GM19351 (cell line): ENCODE measurements at regions not wholly inside any gene's neighbourhood (a gene's known extent, or its start where the extent isn't known, plus 50 kb on each side); places are given as distances from the start of the nearest gene placed in this dataset.
"Not testable (repeated sequence)": the region's sequence is repeated elsewhere in the genome, so short reads cannot be mapped to it uniquely, and the experiment has no call there.

Experiments used
- ATAC-seq: cut with Tn5 transposase; IDR thresholded peaks from one replicate; pipeline ENCODE4 v1.9.1; 2021; ENCODE audit warnings: mild to moderate bottlenecking, moderate library complexity; ENCODE audit not compliant: unreplicated experiment

DNA sequence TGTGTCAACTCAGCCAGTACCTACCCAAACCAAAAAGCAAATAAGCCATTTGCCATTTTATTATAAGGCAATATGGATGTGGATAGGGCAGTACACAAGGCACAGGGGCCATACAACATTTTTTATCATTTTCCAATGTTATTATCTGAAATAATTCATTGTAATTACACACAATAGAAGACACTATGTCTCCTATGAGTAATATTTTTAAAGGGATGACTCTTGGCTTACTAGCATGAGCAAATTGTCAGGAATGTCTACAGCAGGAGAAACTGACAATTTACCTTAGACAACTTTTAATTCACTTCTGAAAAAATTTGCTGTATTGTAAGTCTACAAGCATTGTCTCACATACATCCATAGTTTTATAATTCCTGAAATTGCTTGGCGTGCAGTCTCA, 1193.9 kb upstream of the CELF4 start:
- ATAC-seq = no peak

DNA sequence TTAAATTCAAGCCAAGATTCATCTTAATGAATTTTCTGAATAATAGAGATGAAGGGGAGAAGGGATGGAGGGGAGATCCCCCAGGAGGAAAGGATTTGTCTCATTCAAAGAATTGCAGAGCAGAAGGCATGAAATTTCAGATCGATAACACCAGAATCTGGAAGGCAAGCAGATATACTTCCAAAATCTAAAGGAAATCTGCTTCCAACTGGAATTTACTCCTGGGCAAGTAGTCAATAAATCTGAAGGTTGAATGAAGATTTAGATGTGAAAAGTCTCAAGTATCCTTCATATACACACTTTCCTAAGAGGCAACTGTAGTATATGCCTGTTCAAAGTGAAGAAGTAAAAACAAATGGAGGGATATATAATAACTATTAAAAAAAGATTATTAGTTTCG, 1190.8 kb upstream of the CELF4 start:
- no peak for ATAC-seq

DNA sequence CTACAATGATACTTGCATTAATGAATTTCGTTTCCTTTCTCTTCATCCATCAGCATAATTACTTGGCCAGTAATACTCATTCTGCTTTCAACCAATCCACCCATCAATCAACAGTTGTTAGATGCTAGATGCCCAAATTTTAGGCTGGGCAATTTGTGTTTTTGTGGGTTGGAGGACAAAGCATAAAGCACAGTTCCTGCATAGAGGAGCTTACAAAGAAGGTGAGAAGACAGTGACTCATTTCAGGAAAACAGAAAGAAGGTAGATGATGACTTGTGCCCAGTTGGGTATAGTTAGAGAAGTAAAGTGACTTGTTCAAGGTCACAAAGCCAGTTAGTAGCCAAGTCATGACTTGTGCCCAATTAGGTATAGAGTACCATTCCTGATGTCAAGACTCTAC, 1186.8 kb upstream of the CELF4 start:
- ATAC-seq = peak; percentile 81

DNA sequence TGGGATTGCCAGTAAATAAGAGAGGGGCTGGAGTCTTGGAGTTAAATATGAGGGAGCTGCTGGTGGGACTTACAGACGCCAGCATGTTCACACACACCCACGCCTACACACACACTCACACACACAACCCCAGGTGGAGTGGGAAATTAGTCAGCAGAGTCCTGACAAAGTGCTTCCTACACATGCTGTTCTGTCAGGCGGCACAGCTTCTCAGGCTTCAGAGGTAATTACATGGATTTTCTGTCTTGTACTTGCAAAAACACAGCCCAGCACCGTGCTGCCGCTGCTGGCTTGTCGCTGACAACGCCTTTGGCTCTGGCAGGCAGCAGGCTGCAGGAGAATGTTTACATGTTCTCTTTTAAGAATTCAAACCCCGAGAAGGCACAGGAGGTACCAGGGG, 1186.3 kb upstream of the CELF4 start:
- ATAC-seq = peak; percentile 44

DNA sequence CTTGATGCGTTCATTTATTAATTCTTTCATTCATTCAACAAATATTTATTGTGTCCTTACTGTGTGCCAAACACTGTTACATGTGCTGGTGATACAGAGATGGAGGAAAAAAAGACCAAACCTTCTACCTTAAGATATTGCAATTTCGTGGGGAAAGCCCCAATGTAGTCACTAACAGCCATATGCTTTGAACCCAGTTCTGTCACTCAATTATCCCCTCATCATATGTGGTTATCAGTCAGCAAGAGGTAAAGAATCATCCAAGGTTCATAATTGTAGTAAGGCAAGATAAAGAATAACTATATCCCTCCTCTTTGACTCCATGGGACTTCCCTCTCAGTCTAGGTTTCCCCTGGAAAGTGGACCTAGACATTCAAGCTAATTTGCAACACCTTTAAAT, 1185.6 kb upstream of the CELF4 start:
- ATAC-seq = no peak

DNA sequence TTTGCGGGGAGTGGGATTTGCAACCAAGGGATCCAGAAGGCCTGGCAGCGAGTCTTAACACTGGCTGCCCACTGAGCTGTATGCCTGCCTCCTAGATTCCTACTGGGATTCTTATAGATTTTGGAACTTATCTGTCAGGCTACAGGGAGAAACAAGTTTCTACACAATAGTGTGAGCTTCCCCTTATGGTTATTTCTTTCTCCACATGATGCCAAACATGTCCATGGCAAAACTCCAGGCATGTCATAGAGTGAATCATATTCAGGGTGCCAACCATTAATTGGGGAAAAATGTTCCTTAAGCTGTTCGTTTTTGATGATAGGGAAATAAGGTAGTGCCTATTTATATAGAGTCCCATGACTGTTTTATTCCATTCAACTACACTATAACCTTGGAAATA, 1185.2 kb upstream of the CELF4 start:
- no peak for ATAC-seq

DNA sequence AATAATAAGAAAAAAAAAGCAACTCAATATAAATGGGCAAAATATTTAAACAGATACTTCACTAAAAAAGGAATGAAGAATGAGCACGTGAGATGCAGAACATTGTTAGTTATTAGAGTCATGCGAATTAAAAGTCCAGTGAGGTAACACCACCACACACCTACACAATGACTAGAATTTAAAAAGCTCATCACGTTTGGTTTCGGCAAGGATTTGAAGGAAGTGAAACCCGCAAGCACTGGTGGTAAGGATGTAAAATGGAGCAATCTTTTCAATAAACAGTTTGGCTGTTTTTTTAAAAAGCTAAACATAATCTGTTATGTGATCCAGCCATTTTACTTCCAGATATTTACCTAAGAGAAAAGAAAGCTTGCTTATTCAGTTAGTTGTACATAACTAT, 1181.6 kb upstream of the CELF4 start:
- peak; percentile 66 for ATAC-seq

DNA sequence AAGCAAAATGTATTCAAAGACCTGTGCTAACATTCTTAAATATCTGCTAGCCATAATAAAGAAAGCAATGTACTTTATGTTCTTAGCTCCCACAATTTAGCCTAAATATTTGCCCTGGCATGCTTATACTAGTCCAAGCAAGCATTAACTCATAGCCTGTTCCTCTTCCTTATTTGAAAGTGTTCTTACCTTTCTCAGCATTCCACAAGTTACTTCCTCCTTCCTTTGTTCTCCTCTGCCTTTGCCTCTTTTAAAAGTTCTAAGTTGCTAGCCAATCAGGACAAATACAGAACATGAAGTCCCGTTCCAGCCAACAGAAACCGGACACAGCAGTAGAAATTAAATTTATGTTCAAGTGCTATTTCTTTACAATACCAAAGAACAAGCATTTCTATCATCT, 1154.6 kb upstream of the CELF4 start:
- ATAC-seq = not testable (repeated sequence)

DNA sequence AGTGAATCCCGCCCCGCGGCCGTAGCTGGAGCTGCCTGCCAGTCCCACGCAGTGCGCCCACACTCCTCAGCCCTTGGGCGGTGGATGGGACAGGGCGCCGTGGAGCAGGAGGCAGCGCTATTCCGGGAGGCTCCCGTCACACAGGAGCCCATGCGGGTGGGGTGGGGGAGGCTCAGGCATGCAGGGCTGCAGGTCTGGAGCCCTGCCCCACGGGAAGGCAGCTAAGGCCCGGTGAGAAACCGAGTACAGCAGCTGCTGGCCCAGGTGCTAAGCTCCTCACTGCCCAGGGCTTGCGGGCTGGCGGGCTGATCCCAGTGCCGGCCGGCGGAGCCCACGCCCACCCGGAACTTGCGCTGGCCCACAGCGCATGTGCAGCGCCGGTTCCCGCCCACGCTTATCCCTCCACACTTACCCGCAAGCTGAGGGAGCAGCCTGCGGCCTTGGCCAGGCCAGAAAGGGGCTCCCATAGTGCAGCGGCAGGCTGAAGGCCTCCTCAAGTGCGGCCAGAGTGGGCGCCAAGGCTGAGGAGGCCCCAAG, 1152.8 kb upstream of the CELF4 start:
- no peak for ATAC-seq

DNA sequence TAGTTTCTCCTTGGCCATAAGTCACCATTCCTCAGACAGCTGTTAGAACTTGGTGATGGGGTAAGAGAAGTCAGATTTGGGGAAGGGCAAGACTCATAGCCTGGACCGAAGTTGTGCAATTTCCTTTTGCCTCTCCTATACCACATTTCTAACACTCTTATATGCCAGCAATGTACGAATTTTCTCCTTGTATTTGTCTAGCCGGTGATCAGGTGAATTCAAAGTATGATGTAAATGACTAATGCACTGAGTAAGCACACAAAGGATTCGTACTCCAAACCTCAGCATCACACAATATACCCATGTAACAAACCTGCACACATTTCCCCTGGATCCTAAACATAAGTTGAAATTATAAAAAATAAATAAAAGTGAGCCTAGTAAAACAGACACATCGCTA, 1143.5 kb upstream of the CELF4 start:
- ATAC-seq = no peak

DNA sequence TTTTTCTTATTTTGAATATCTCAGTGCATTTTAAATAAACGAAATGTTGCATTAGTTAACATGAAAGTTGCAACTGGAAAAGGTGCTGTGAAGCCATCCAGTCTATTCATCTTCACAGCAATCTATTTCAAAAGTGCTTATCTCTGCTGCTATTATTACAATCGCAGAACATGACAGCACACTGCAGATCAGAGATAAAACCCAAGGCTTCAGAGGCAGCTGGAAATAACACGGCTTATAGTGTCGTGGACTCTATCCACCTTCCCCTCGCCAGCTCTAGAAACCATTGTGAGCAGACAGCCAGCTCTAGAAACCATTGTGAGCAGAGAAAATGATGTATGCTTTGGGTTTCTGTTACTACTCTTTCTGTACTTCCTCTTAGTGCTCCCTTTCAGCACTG, 1140.8 kb upstream of the CELF4 start:
- ATAC-seq = no peak

DNA sequence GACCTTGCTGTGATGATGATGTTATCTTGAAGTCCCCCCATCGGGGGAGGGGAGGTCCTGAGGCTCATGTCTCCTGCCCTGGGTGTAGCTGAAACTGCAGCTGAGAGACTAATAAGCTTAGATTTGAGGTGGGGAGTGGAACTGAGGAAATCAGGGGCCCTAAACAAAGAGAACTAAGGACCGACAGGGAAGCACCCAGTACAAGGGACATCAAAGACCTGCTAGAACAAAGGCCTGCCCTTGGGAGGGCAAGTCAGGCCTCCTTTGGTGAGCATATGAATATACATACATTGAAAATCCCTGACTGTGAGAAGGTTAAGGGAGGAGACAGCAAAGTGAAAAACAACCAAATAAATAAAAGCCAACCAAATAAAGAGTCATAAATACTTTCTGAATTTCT, 1132.5 kb upstream of the CELF4 start:
- ATAC-seq = no peak

DNA sequence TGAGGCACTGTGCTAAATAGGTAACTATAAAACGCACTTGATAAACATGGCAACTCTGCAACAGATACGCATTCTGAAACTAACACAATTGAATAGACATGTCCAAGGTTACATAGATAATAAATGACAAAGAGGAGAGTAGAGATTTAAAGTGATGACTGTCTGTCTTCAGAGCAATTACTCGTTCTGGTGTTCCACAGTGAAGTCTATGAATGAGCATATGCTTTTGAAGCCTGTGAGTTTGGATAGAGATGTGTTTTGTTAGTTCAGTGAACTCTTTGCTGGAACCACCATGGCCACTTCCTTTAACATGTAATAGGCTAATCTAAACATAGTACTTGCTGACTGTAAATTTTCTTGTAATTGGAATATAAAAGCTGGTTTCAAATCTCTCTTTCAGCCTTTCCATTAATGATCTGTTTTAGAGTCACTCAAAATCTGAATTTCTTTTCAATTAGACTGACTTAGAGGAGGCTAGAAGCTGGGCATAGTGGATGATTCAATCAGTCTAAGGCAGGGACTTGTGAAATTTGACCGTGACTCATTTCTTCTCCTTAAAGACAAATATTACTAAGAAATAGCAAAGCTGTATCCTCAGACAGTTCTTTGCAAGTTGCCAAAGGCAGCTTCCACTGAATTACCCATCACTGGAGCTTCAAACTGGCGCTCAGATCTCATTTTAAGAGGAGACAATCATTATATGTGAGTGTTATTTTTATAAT, 1130.1 kb upstream of the CELF4 start:
- peak; percentile 39 for ATAC-seq

DNA sequence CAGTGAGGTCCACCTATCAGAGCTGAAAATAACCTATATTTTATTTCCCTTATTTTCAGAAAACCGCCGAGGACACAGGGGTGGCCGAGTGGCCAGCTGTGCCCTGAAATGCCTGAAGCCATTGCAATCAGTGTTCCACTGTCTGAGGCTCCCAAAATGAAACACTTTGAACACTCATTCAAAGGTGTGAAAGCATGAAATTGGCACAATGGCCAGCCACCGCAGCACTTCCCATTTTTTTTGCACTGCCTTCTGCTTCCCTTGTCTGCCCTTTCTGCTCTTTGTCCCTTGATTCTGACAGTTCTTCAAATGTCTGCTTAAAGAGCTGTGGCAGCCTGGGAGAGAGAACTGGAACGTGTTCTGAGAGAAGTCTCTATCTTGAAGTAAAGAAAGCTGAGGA, 1127.5 kb upstream of the CELF4 start:
- no peak for ATAC-seq

DNA sequence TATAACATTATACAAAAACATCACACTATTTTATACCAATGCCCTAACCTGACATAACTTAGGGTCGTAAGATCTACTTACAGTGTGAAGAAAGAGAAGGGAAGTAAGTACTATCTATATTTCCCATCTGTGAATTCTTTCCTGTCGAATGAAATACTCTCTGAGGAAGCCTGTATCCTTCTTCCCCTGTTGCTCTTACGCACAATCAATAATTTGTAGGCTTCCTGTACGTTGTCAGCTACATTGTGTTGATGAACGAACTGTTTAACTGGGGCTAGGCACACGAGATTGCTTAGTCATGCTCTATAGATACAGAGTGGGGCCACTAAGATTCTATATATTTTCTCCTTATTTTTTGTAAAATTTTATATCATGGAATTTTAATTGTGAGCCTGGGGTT, 1125.0 kb upstream of the CELF4 start:
- no peak for ATAC-seq

DNA sequence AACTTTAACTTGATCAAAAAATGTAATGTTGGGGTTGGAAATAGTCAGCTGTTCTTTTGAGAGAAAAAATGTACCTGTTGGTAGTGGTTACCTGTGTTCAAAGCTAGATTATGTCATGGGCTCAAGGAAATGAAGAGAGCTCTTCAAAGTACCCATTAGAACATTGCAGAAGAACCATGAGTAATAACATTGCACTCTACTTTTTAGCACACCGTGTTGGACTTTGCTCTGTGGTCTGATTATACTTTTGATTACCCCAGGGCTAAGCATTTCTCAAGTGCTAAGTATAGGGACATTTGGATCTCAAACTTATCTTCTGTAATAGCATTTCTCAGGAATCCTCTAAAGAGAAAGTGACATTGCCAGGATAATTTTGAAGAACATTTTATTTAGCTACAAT, 1122.8 kb upstream of the CELF4 start:
- ATAC-seq = no peak

DNA sequence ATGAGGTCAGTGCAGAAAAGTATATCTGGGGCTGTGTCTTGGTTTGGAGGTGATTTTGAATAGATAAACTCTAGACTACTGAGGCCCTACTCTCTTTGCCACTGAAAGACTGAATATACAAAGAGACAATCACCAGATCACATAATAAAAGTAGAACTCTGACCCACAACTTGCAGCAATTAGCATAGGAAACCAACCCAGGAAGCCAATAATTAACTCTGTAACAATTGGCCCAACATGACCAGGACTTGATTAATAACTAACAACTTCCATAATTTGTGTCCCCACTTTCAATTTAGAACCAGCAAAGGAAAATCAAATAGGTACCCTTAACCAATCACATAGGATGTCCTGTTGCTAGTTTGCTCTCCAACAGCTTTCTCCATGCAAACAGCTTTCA, 1104.9 kb upstream of the CELF4 start:
- no peak for ATAC-seq

DNA sequence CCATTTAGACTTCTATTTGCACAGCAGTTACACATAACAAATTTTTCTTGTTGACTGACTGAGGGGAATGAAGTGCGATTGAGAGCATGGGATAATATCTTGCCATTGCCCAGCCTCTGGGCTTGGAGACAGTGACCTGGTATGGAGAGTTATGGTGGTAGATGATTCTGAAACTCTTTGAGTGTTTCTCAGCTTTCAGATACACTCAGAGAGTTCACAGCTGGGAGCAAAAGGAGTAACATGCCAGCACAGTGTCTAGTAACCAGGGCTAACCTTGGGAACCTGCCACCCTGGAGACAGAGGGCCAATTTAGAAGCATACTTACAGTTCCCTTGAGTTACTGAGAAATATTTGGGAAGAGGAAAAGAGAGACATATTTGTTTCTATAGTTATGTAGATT, 1099.3 kb upstream of the CELF4 start:
- ATAC-seq = no peak

DNA sequence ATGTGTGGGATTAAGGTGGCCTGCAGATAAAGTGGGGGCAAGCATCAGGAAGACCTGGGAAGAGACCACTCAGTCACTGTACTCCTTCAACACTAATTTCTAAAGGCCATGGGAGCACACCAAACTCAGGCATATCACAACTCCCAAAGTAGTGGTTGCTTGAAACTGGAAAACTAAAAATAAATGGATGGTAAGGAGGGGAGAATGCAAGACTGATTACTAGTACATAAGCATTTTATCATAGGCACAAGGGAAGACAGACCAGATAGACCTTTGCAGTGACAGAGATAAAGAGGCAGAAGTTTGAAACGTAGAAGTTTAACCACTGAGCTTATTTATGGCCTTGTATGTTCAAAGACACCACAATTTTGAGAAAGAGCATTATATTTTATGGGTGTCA, 1098.1 kb upstream of the CELF4 start:
- no peak for ATAC-seq

DNA sequence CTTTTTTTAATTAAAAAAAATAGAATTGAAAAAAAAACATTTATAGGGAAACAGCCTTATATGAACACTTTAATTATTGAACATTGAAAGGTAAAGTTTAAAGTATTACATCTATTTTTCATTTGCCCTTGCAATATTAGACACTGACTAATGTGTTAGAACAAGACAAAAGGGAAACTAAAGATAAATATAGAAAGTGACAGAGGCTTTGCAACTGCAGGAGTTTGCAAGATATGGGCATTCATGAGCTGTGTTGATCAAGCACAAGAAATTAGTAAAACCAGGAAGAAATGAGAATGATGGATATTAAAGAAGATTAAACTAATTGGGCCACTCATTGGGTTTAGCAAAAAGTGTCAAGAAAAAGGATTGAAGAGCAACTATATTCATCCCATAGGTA, 1097.7 kb upstream of the CELF4 start:
- peak; percentile 59 for ATAC-seq

DNA sequence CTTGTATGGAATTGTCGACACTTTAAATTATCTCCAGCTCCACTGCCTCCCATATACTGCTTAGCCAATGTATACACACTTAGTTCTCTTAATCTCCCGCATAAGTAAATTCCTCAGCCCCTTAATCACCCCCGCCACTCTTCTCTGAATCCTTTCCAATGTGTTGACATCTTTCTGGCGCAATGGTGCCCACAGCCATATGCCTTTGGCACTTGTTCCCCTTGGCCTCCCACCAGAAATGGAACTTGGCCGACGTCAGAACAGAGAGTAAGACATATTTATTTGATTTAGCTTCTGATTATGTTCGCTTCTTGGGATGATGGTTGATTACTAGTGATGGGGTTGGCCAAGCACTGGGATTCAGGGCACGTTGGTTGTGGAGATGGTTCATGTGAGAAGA, 1089.3 kb upstream of the CELF4 start:
- no peak for ATAC-seq

DNA sequence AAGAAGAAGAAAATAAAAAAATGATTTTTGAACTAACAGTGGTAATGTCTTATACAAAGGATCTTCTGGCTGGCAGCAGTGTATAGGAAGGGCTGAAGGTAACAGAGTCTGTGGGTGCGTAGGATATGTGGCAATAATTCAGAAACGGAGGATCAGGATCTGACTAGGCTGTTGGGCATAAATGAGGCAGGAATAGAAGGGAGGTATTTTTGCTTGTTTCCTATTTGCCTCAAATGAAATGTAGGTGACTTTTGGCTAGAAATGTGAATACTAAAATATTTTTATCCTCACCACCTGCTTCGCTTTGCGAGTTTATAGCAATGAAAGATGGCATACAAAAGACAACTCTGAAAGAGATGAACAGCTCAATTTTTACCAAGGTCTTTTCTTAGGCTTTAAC, 1086.1 kb upstream of the CELF4 start:
- ATAC-seq = no peak

DNA sequence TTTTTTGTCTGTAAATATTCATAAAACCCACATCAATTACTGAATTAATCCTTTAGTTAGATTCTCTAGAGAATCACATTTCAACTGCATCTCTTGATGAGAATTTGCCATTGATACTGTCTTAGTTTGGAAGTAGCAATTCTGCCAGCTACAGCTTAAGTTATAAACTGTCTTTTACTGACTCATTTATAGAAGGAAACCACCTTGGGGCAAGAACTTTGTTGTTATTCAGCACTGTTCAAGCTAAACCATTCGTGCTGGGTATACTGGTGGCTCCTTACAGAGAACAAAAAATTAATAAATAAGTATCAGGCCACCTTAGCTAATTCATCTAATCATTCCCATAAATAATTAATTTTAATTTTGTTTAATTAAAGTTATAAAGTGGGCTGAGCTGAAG, 1082.6 kb upstream of the CELF4 start:
- peak; percentile 60 for ATAC-seq
